ENCODE measurements at regions not wholly inside any gene's neighbourhood (a gene's known extent, or its start where the extent isn't known, plus 50 kb on each side); places are given as distances from the start of the nearest gene placed in this dataset.
"Not testable (repeated sequence)": the region's sequence is repeated elsewhere in the genome, so short reads cannot be mapped to it uniquely, and the experiment has no call there.

GRCh38 chrX:2561456-2561855 is 60.7 kb upstream of the DHRSX start:
- Histone ChIP-seq H3K4me3 (ENCODE audit: low read depth, low read length) (no peak overlapping the region), H3K27me3 (ENCODE audit: control insufficient read depth, insufficient read depth, low read length) (no peaks in the 10 kb centered on the region), H3K36me3 (ENCODE audit: control insufficient read depth, insufficient read depth, low read length) (no peaks in the 10 kb centered on the region)
- DNase-seq (ENCODE audit: low read depth) (no peak), FAIRE-seq (no peak)
- TF ChIP-seq, protein P1, sequence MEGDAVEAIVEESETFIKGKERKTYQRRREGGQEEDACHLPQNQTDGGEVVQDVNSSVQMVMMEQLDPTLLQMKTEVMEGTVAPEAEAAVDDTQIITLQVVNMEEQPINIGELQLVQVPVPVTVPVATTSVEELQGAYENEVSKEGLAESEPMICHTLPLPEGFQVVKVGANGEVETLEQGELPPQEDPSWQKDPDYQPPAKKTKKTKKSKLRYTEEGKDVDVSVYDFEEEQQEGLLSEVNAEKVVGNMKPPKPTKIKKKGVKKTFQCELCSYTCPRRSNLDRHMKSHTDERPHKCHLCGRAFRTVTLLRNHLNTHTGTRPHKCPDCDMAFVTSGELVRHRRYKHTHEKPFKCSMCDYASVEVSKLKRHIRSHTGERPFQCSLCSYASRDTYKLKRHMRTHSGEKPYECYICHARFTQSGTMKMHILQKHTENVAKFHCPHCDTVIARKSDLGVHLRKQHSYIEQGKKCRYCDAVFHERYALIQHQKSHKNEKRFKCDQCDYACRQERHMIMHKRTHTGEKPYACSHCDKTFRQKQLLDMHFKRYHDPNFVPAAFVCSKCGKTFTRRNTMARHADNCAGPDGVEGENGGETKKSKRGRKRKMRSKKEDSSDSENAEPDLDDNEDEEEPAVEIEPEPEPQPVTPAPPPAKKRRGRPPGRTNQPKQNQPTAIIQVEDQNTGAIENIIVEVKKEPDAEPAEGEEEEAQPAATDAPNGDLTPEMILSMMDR (IDR thresholded peaks at IDR 0.05; ENCODE audit: insufficient read depth, low read length, severe bottlenecking): no peak

GRCh38 chrX:2559124-2559523 is 58.3 kb upstream of the DHRSX start:
- TF ChIP-seq, protein P1 (IDR thresholded peaks at IDR 0.05; ENCODE audit: insufficient read depth, low read length, severe bottlenecking): no peak
- FAIRE-seq (no peak), DNase-seq (ENCODE audit: low read depth) (no peak)
- no peaks in the 10 kb centered on the region for H3K36me3 ChIP-seq (ENCODE audit: control insufficient read depth, insufficient read depth, low read length)
- H3K27me3 ChIP-seq (ENCODE audit: control insufficient read depth, insufficient read depth, low read length): no peaks in the 10 kb centered on the region
- H3K4me3 ChIP-seq (ENCODE audit: low read depth, low read length): no peak overlapping the region

- Histone ChIP-seq H3K4me3 (ENCODE audit: low read depth, low read length) (no peak overlapping the region), H3K27me3 (ENCODE audit: control insufficient read depth, insufficient read depth, low read length) (no peaks in the 10 kb centered on the region), H3K36me3 (ENCODE audit: control insufficient read depth, insufficient read depth, low read length) (no peaks in the 10 kb centered on the region)
- FAIRE-seq (no peak), DNase-seq (ENCODE audit: low read depth) (no peak)
- TF ChIP-seq, protein P1 (IDR thresholded peaks at IDR 0.05; ENCODE audit: insufficient read depth, low read length, severe bottlenecking): no peak
These were observed 54.1 kb upstream of the DHRSX start for GRCh38 chrX:2554891-2555290.

GRCh38 chrX:2554066-2554465 is 53.3 kb upstream of the DHRSX start:
- not testable (repeated sequence) for DNase-seq (ENCODE audit: low read depth); FAIRE-seq; H3K27me3 ChIP-seq (ENCODE audit: control insufficient read depth, insufficient read depth, low read length); H3K36me3 ChIP-seq (ENCODE audit: control insufficient read depth, insufficient read depth, low read length); H3K4me3 ChIP-seq (ENCODE audit: low read depth, low read length)

GRCh38 chrX:2552621-2553201 is 51.9 kb upstream of the DHRSX start:
- FAIRE-seq (no peak), DNase-seq (ENCODE audit: low read depth) (no peak)
- Histone ChIP-seq H3K27me3 (ENCODE audit: control insufficient read depth, insufficient read depth, low read length) (no peaks in the 10 kb centered on the region), H3K36me3 (ENCODE audit: control insufficient read depth, insufficient read depth, low read length) (no peaks in the 10 kb centered on the region), H3K4me3 (ENCODE audit: low read depth, low read length) (no peak overlapping the region)
- TF ChIP-seq, protein P1 (IDR thresholded peaks at IDR 0.05; ENCODE audit: insufficient read depth, low read length, severe bottlenecking): no peak

DNA sequence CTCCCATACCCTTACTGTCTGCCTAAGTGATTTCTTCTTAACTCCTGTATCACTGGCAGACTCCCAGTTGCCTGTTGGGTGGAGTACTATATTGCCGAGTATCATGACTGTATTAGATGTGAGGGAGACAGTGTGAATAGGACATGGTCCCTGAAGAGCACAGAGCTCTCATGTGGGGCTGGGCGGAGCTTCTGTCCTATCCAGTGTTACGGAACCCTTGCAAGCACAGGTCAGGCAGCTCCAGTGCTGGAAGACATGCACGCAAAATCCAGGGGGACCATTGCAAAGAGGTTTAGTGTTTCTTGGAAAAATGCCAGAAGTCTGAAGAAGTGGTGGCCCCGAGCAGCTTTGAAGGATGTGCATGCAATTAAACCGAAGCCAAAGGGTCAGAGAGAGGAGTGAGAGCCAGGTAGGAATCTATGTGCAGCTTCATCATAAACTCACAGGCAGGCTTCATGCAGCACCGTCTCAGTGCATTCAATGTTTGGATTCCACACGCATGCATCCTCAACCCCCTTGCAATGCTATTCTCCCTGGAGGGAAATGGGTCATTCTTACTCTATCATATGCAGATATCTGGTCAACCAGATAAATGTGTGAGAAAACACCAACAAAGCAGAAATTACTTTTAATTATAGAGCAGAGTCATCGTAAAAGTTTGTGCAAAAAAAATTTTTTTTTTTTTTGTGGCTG is 49.7 kb upstream of the DHRSX start:
- FAIRE-seq (no peak), DNase-seq (ENCODE audit: low read depth) (no peak)
- TF ChIP-seq, protein P1 (IDR thresholded peaks at IDR 0.05; ENCODE audit: insufficient read depth, low read length, severe bottlenecking): no peak
- H3K36me3 ChIP-seq (ENCODE audit: control insufficient read depth, insufficient read depth, low read length): no peaks in the 10 kb centered on the region
- no peak overlapping the region for H3K4me3 ChIP-seq (ENCODE audit: low read depth, low read length)
- no peaks in the 10 kb centered on the region for H3K27me3 ChIP-seq (ENCODE audit: control insufficient read depth, insufficient read depth, low read length)

Measured in bronchial epithelial cell (primary cell).